ENCODE measurements at regions not wholly inside any gene's neighbourhood (a gene's known extent, or its start where the extent isn't known, plus 50 kb on each side); places are given as distances from the start of the nearest gene placed in this dataset.

DNA sequence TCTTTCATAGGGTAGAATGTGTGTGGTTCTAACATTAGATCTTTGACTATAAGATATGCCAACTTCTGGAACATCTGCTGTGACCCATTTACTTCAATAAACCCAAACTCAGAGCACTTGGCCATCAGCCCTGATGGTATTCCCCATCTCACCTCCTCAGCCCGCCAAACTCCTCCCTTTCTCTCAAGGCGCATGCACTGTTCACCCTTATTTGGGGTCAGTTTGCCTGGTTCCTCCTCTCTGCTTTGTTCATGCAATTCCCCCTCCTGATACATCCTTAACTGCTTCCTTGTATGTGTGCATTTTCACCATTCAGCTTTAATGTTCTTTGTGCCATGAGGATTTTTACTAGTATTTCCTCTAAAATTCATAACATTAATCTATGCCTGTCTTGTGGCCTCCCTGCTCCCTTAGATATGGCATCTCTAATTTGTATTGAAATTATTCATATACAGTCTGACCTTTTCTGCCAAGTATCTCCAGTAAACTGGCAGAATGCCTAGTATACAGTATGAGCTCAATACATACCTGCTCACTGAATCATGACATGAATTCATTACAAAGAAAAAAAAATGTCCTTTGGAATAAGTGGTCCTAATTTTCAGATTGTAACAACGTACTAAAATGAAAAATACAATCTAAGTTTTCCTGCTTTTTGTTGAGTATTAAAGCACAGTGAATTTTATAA lies 336.8 kb upstream of the IGFBP3 start:
- no peak overlapping the region for H3K4me3 ChIP-seq (replicated peaks; ENCODE audit: low read depth, low read length)
- DNase-seq (ENCODE audit: extremely low read depth, low read depth): peak; percentile 43
- no peak for TF ChIP-seq CTCF (IDR thresholded peaks at IDR 0.05; ENCODE audit: low read depth, low read length, missing control alignments)

DNA sequence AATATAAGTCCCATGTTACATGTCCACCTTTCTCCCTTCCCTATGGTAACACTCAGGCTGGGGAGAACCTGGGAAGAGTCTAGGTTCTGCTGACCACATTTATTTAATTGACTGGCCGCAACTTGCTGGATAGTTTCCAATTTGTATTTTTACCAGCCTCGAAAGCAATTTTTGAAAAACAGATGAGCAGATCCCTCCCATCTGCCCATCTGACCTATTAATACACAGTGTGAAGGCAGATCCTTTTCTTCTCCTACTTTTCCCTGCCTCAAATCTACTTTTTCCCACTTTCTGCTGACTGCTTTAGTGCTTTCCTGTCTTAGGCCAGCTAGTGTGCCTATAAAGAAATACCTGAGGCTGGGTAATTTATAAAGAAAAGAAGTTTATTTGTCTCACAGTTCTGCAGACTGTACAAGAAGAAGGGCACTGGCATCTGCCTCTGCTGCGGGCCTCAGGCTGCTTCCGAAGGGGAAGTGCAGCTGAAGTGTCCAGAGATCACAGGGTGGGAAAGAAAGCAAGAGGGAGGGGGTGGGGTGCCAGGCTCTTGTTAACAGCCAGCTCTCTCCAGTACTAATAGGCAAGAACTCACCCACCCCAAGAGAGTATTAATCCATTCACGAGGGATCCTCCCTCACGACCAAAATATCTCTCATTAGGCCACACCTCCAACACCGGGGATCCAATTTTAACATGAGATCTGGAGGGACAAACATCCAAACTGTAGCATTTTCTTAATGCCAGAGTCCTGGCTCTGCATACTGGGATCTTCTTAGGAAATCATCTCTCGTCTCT lies 336.0 kb upstream of the IGFBP3 start:
- H3K4me3 ChIP-seq (replicated peaks; ENCODE audit: low read depth, low read length): no peak overlapping the region
- DNase-seq (ENCODE audit: extremely low read depth, low read depth): peak; percentile 58
- TF ChIP-seq CTCF (IDR thresholded peaks at IDR 0.05; ENCODE audit: low read depth, low read length, missing control alignments): no peak

DNA sequence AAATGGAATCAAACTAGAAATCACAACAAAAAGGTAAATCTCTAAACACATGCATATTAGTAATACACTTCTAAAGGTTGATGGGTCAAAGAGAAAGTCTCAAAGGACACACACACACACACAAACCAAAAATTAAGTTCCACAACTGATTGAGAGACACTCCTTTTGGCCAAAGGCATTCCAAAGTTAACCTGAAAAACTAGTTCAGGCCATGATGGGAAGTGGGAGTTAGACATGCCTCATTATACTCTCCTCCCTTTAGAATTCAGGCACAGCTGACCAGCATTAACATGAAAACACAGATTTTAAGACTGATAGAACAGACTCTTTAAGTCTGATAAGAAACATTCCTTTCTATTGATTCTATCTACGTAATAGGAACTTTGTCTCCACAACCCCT lies 332.4 kb upstream of the IGFBP3 start:
- no peak for DNase-seq (ENCODE audit: extremely low read depth, low read depth)
- no peak overlapping the region for H3K4me3 ChIP-seq (replicated peaks; ENCODE audit: low read depth, low read length)
- TF ChIP-seq CTCF (IDR thresholded peaks at IDR 0.05; ENCODE audit: low read depth, low read length, missing control alignments): no peak

- no peak for TF ChIP-seq CTCF (IDR thresholded peaks at IDR 0.05; ENCODE audit: low read depth, low read length, missing control alignments)
- no peak overlapping the region for H3K4me3 ChIP-seq (replicated peaks; ENCODE audit: low read depth, low read length)
- DNase-seq (ENCODE audit: extremely low read depth, low read depth): no peak
These were observed 326.6 kb upstream of the IGFBP3 start for GRCh38 chr7:46247664-46248063.

DNA sequence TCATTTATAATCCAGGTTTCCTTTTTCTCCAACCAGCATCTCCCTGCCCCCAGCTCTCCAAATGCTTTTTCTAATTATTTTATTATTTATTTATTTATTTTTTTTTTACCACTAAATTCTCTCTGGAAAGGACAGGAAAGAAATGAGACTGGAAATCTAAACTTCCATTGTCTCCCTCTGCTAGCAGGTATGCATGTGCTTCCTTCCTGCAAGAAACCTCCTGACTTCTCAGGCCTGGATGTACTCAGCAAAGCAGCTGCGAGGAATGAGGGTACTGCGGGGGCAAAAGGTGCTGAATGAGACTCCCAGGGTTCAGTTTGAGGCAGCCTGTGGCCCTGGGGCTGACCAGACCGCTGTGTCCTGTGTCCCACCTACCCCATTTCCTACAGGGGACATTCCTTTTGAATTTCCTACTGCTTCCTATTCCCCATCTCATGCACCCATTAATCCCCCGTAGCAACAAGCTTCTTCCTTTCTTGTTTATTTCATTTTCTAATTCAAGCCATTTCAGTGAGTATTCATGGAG lies 324.6 kb upstream of the IGFBP3 start:
- TF ChIP-seq CTCF (IDR thresholded peaks at IDR 0.05; ENCODE audit: low read depth, low read length, missing control alignments): no peak
- no peak overlapping the region for H3K4me3 ChIP-seq (replicated peaks; ENCODE audit: low read depth, low read length)
- DNase-seq (ENCODE audit: extremely low read depth, low read depth): no peak

DNA sequence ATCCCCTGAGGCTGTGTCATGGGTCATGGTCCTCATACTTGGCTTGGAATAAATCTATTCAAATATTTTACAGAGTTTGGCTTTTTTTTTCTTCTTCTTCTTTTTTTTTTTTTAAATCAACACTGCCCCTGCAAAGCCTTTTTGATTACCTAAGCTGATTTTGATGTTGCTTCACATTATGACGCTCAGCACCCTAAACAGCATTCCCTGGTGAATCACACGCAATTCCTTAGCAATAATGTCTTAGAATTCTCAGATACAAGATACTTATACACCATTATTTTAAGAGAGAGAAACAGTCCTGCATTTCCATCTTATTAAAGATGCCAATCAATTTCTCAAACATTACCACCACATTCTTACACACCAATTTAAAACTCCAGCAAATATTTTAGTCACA lies 323.7 kb upstream of the IGFBP3 start:
- no peak for TF ChIP-seq CTCF (IDR thresholded peaks at IDR 0.05; ENCODE audit: low read depth, low read length, missing control alignments)
- DNase-seq (ENCODE audit: extremely low read depth, low read depth): no peak
- no peak overlapping the region for H3K4me3 ChIP-seq (replicated peaks; ENCODE audit: low read depth, low read length)

Data from HFF-Myc (cell line).